HCT116 (cell line): ENCODE measurements at regions not wholly inside any gene's neighbourhood (a gene's known extent, or its start where the extent isn't known, plus 50 kb on each side); places are given as distances from the start of the nearest gene placed in this dataset.

Experiments
- ATAC-seq: fragments of 200-7000 bp; cut with Tn5 transposase; 2 replicates; pipeline ENCODE4 v1.9.1; 2020; ENCODE audit warnings: mild to moderate bottlenecking, moderate library complexity
- BruUV-seq: library from RNA; stranded (reverse); fragments of 400-500 nt; replicated peaks from 2 replicates; lab custom pipeline; 2021; lab: Mats Ljungman, UMichigan
- CTCF ChIA-PET: fragments of 300-600 bp; sonication (Branson Sonifier 250); formaldehyde crosslinking; loops from one replicate; lab custom pipeline; 2021; ENCODE audit warnings: antibody characterized with exemption; lab: Charles Lee
- POLR2A ChIA-PET: fragments of 300-600, 350-600 bp; sonication (Branson Sonifier 250); formaldehyde crosslinking; loops from one replicate; lab custom pipeline; 2021; ENCODE audit warnings: antibody characterized with exemption; lab: Charles Lee
- RAD21 ChIA-PET, 2 experiments: fragments of 300-600 bp; sonication (Branson Sonifier 250); formaldehyde crosslinking; loops; one replicate each; lab custom pipeline; 2023; ENCODE audit warnings: low total read pairs in 2 of 2; ENCODE audit not compliant: uncharacterized antibody in 2 of 2, unreplicated experiment in 2 of 2, low non-redundant PET in 1 of 2; lab: Charles Lee
- DNase-seq: peaks from one replicate; pipeline ENCODE4 v3.0.0-alpha.2; 2010; ENCODE audit warnings: low read depth, low spot score
- H2AFZ ChIP-seq: fragments of 200-600 bp; shearing (Covaris generic), sonication (generic); 2 replicates; pipeline ENCODE4 v1.6.1; 2017; ENCODE audit warnings: low read depth, mixed run types, mixed read lengths, antibody characterized with exemption, low read length; ENCODE audit not compliant: poor library complexity, severe bottlenecking
- H3K27ac ChIP-seq: 2 replicates; pipeline ENCODE4 v1.5.1; 2012; ENCODE audit warnings: low read depth, low read length
- H3K27me3 ChIP-seq: fragments of 200-600 bp; sonication (generic); 2 replicates; pipeline ENCODE4 v1.6.1; 2016; ENCODE audit warnings: mixed run types, low read length, mixed read lengths; ENCODE audit not compliant: insufficient read depth
- H3K36me3 ChIP-seq, 2 experiments: fragments of 200-500 bp in 1 of 2; fragments of 200-600 bp in 1 of 2; sonication (Bioruptor generic) in 1 of 2; sonication (generic) in 1 of 2; 2 replicates each; pipeline versions ENCODE4 v1.5.1 to v1.6.1; 2014 to 2016; ENCODE audit warnings: low read length in 2 of 2, inconsistent platforms in 1 of 2, mixed read lengths in 1 of 2, mixed run types in 1 of 2; ENCODE audit not compliant: insufficient read depth in 2 of 2, control insufficient read depth in 1 of 2
- H3K4me1 ChIP-seq, 2 experiments: fragments of 200-600 bp in 1 of 2; sonication (generic) in 1 of 2; 2 replicates each; pipeline versions ENCODE4 v1.5.1 to v1.6.1; 2012 to 2017; ENCODE audit warnings: low read length in 2 of 2, inconsistent platforms in 1 of 2, mild to moderate bottlenecking in 1 of 2, mixed read lengths in 1 of 2, mixed run types in 1 of 2, moderate library complexity in 1 of 2; ENCODE audit not compliant: insufficient read depth in 2 of 2, control insufficient read depth in 1 of 2
- H3K4me2 ChIP-seq: fragments of 200-600 bp; sonication (generic); 2 replicates; pipeline ENCODE4 v1.6.1; 2017; ENCODE audit warnings: mixed run types, low read length, mixed read lengths
- H3K4me3 ChIP-seq, 2 experiments: fragments of 200-600 bp in 1 of 2; sonication (generic) in 1 of 2; replicated peaks in 1 of 2; 2 replicates each; pipeline ENCODE4 v1.5.1; 2011 to 2016; ENCODE audit warnings: low read length in 2 of 2, control low read depth in 1 of 2, low read depth in 1 of 2, mild to moderate bottlenecking in 1 of 2, mixed read lengths in 1 of 2, mixed run types in 1 of 2
- H3K79me2 ChIP-seq: fragments of 200-600 bp; sonication (generic); 2 replicates; pipeline ENCODE4 v1.6.1; 2017; ENCODE audit warnings: mild to moderate bottlenecking, mixed run types, low read length, moderate library complexity, mixed read lengths; ENCODE audit not compliant: insufficient read depth
- H3K9ac ChIP-seq: fragments of 200-600 bp; sonication (generic); 2 replicates; pipeline ENCODE4 v1.6.1; 2016; ENCODE audit warnings: low read length, mixed read lengths
- H3K9me2 ChIP-seq: fragments of 200-600 bp; sonication (generic), shearing (Covaris generic); 2 replicates; pipeline ENCODE4 v1.6.1; 2017; ENCODE audit warnings: mixed run types, mild to moderate bottlenecking, moderate library complexity; ENCODE audit not compliant: insufficient read depth
- H3K9me3 ChIP-seq, 2 experiments: fragments of 200-500 bp in 1 of 2; fragments of 200-600 bp in 1 of 2; sonication (Bioruptor generic) in 1 of 2; sonication (generic) in 1 of 2; 2 replicates each; pipeline ENCODE4 v1.6.1; 2014 to 2017; ENCODE audit warnings: low read length in 2 of 2, mixed read lengths in 2 of 2, inconsistent platforms in 1 of 2, low read depth in 1 of 2, mild to moderate bottlenecking in 1 of 2, mixed run types in 1 of 2, moderate library complexity in 1 of 2; ENCODE audit not compliant: control insufficient read depth in 1 of 2, insufficient read depth in 1 of 2
- H4K20me1 ChIP-seq: fragments of 200-600 bp; sonication (generic), shearing (Covaris generic); 2 replicates; pipeline ENCODE4 v1.6.1; 2017; ENCODE audit warnings: mixed run types, mild to moderate bottlenecking, moderate library complexity; ENCODE audit not compliant: insufficient read depth
- ATF3 ChIP-seq: IDR thresholded peaks from 2 replicates; pipeline ENCODE4 v1.6.1; 2012
- CBX3 ChIP-seq: IDR thresholded peaks from 2 replicates; pipeline ENCODE4 v1.6.1; 2012; ENCODE audit warnings: low read depth
- CEBPB ChIP-seq: IDR thresholded peaks from 2 replicates; pipeline ENCODE4 v1.6.1; 2012; ENCODE audit warnings: low read depth
- CTCF ChIP-seq, 3 experiments: fragments of 200-600 bp in 1 of 3; sonication (generic) in 1 of 3; IDR thresholded peaks in 2 of 3; conservative IDR thresholded peaks in 1 of 3; 2 replicates each; pipeline ENCODE4 v1.5.1; 2012 to 2017; ENCODE audit warnings: low read depth in 2 of 3, low read length in 2 of 3, antibody characterized with exemption in 1 of 3, borderline replicate concordance in 1 of 3, control low read depth in 1 of 3, mild to moderate bottlenecking in 1 of 3, mixed read lengths in 1 of 3, mixed run types in 1 of 3, moderate library complexity in 1 of 3; ENCODE audit not compliant: insufficient read depth in 1 of 3
- ELF1 ChIP-seq: IDR thresholded peaks from 2 replicates; pipeline ENCODE4 v1.6.1; 2012; ENCODE audit warnings: low read depth, borderline replicate concordance
- EZH2phosphoT487 ChIP-seq: fragments of 200-600 bp; IDR thresholded peaks from 2 replicates; pipeline ENCODE4 v1.6.1; 2018; ENCODE audit warnings: antibody characterized with exemption, borderline replicate concordance
- FOSL1 ChIP-seq: IDR thresholded peaks from 2 replicates; pipeline ENCODE4 v1.6.1; 2012; ENCODE audit warnings: low read depth
- JUND ChIP-seq: IDR thresholded peaks from 2 replicates; pipeline ENCODE4 v1.6.1; 2012
- POLR2A ChIP-seq: IDR thresholded peaks from 2 replicates; pipeline ENCODE4 v1.7.0; 2011; ENCODE audit warnings: borderline replicate concordance; ENCODE audit not compliant: insufficient read depth, insufficient read length; ENCODE audit errors: extremely low read depth
- POLR2AphosphoS5 ChIP-seq: IDR thresholded peaks from 2 replicates; pipeline ENCODE4 v1.6.1; 2011; ENCODE audit warnings: mild to moderate bottlenecking, low read depth, low read length, moderate library complexity
- RAD21 ChIP-seq: IDR thresholded peaks from 2 replicates; pipeline ENCODE4 v1.6.1; 2012; ENCODE audit warnings: low read depth, mild to moderate bottlenecking
- SIN3A ChIP-seq: IDR thresholded peaks from 2 replicates; pipeline ENCODE4 v1.6.1; 2012; ENCODE audit warnings: low read depth
- SP1 ChIP-seq: IDR thresholded peaks from 2 replicates; pipeline ENCODE4 v1.6.1; 2012; ENCODE audit warnings: low read depth
- SRF ChIP-seq: IDR thresholded peaks from 2 replicates; pipeline ENCODE4 v1.6.1; 2012; ENCODE audit warnings: low read depth
- TCF7L2 ChIP-seq: IDR thresholded peaks from 2 replicates; pipeline ENCODE4 v1.7.0; 2011; ENCODE audit warnings: borderline replicate concordance, inconsistent platforms; ENCODE audit not compliant: insufficient read depth, insufficient read length; ENCODE audit errors: extremely low read depth
- YY1 ChIP-seq: IDR thresholded peaks from 2 replicates; pipeline ENCODE4 v1.6.1; 2011; ENCODE audit warnings: low read length, low read depth, moderate library complexity, mild to moderate bottlenecking; ENCODE audit not compliant: insufficient replicate concordance; ENCODE audit errors: extremely low read depth
- ZBTB33 ChIP-seq: IDR thresholded peaks from 2 replicates; pipeline ENCODE4 v1.6.1; 2011; ENCODE audit warnings: mild to moderate bottlenecking, low read length, moderate library complexity; ENCODE audit not compliant: insufficient replicate concordance; ENCODE audit errors: extremely low read depth
- ZFX ChIP-seq: fragments of 450-650 bp; IDR thresholded peaks from 2 replicates; pipeline ENCODE4 v1.6.1; 2017
- intact Hi-C: fragments of 100-400 bp; cut with micrococcal nuclease; formaldehyde crosslinking; loops from 2 replicates; pipeline ENCODE4 v1.10.0; 2022

GRCh38 chr2:224217962-224218347, 178.9 kb upstream of the SERPINE2 start:
- Histone ChIP-seq H3K27ac (no peak overlapping the region), H3K27me3 (no peaks in the 10 kb centered on the region), H3K4me2 (no peak overlapping the region), H3K9ac (no peak overlapping the region), H4K20me1 (no peaks in the 10 kb centered on the region), H3K79me2 (no peaks in the 10 kb centered on the region), H3K4me3 (no peak overlapping the region), H3K36me3 (no peaks in the 10 kb centered on the region), H2AFZ (no peak overlapping the region), H3K9me2 (no peaks in the 10 kb centered on the region), H3K9me3 (no peaks in the 10 kb centered on the region), H3K4me1 (peaks cover 0 to 23% of the 10 kb centered on the region in 2 experiments; a peak in 2 of 4 replicates)
- intact Hi-C loops: no loop called here
- ChIA-PET POLR2A (no interaction called here), RAD21 (no interaction called here), CTCF (no interaction called here)
- no peak for TF ChIP-seq ELF1
- TF ChIP-seq TCF7L2: no peak
- no peak for TF ChIP-seq FOSL1
- BruUV-seq: no TSS peak
- DNase-seq (no peak), ATAC-seq (no peak)

- no peak for ATAC-seq
- Histone ChIP-seq H2AFZ (no peak overlapping the region), H3K79me2 (no peaks in the 10 kb centered on the region), H3K36me3 (no peaks in the 10 kb centered on the region), H3K4me3 (no peak overlapping the region), H3K27ac (no peak overlapping the region), H3K9ac (no peak overlapping the region), H4K20me1 (no peaks in the 10 kb centered on the region), H3K4me2 (no peak overlapping the region), H3K27me3 (no peaks in the 10 kb centered on the region), H3K4me1 (peaks cover 0 to 21% of the 10 kb centered on the region in 2 experiments; a peak in 2 of 4 replicates), H3K9me2 (no peaks in the 10 kb centered on the region), H3K9me3 (no peaks in the 10 kb centered on the region)
- no TSS peak for BruUV-seq
- POLR2A ChIA-PET: no interaction called here
- DNase-seq: no peak
- CTCF ChIA-PET: no interaction called here
- intact Hi-C loops: no loop called here
- RAD21 ChIA-PET: no interaction called here
- TF ChIP-seq SRF (no peak), SP1 (no peak), ZFX (no peak), FOSL1 (no peak), CTCF (IDR thresholded peaks at IDR 0.05 in 2 of 3, conservative IDR thresholded peaks at IDR 0.05 in 1 of 3; ENCODE audit: borderline replicate concordance in 1 of 3, insufficient read depth in 1 of 3, low read depth in 2 of 3, low read length in 2 of 3) (no peak), POLR2AphosphoS5 (no peak), CBX3 (no peak), RAD21 (no peak), ATF3 (no peak), JUND (no peak), CEBPB (no peak), SIN3A (no peak), TCF7L2 (no peak), ZBTB33 (no peak), EZH2phosphoT487 (no peak), POLR2A (no peak), YY1 (no peak)
Measured at GRCh38 chr2:224217233-224217961, 178.3 kb upstream of the SERPINE2 start.
